Activated CD4-positive, alpha-beta T cell treated with anti-CD3 and anti-CD28 coated beads for 4 hours (primary cell): ENCODE measurements at regions not wholly inside any gene's neighbourhood (a gene's known extent, or its start where the extent isn't known, plus 50 kb on each side); places are given as distances from the start of the nearest gene placed in this dataset.
"Not testable (repeated sequence)": the region's sequence is repeated elsewhere in the genome, so short reads cannot be mapped to it uniquely, and the experiment has no call there.

Source experiments
- DNase-seq, 2 donors: peaks; one replicate each; pipeline ENCODE4 v3.0.0-alpha.2; 2020

DNA sequence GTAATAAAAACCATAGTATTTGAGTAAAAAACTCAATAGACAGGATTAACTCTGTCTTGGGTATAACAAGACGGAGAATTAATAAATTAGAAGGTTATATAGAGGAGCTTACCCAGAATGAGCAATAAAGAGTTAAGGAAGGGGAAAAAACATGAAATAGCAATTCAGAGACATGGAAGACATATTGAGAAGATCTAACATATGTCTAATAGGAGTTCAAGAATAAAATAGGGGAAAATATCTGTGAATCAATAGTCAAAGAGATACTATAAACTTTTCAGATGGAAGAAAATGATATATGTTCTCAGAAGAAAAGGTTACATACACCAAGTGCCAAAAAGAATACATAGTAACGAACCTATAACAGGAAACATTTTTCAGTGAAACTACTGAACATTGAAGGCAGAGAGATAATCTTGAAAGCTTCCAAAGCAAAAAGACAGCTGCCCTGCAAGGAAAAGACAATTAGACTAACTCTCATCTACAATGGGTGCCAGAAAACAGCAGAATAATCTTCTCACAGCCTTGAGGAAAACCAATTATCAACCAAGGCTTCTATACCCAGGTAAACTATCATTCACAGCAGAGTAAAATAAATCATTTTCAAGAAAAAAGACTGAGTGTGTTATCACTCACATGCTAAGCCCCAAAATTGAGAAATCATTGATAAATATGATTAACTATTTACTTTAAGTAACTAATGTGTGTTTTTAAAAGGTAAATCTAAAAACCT lies 106.0 kb downstream of the ENC1 start:
- DNase-seq, result no peak

DNA sequence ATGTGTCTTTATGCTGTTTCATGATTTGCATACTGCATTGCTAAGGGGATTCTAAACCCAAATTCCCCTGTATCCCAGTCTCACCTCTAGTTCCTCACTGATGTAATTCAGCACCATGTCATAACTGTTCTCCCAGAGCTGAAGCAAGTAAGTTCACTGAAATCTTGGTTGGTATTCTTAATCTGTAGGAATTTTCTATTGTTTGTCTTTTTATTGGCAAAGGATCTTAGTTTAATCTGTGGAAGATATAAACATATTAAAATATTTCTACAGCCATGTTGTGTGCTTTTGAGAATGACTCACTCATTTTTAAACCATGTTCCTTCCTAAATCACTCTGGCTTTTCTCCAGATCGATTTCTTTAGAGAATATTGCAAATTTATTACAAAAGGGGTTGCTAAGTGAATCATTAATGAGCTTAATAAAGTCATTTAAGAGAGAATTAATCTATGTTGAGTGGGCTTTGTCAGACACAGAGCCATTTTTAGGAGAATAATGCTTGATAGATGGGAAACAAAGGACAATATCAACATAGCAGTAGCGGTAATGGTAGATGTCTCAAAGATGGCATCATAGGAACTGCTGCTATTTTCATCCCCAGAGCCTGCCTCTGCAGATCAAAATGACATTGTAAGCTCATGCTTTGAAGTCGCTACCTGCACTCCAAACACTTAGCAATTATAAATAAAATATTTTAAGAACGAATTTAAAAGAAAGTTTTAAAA lies 110.0 kb downstream of the ENC1 start:
- no peak for DNase-seq

DNA sequence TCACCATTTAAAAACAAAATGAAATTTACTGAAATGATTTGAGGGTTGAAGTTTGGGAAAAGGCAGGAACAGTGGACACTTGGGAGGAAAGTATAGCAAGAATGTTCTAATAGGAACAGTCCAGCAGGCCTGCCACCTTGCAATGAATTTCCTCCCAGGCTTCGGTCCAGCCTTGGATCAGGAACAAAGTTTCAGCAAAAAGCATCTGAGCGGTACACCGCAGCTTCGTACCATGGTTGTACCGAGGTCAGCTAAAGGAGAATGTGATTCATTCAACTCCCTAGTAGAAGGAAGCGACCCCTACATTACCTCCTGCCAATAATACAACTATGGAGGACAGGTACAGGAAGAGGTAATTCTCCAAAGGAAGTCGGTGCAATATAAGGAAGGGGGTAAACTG lies 111.4 kb downstream of the ENC1 start:
- no peak for DNase-seq

DNA sequence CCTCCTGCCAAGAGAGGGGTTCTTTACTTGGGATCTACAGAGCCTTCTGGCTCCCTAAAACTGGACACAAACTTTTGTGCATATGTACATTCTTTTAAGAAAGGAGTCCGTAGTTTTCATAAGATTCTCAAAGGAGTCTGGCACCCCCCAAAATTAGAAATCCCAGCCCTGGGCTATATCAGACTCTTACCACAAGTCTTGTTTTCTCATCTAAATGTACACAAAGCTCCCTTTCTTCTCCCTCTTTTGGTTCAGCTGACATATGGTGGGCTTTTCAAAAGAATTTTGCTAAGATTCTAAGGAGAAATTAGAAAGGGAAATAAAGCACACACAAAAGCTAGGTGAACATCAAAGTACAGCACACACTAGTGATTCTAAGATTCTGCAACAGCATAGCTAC lies 114.4 kb downstream of the ENC1 start:
- DNase-seq, result no peak

DNA sequence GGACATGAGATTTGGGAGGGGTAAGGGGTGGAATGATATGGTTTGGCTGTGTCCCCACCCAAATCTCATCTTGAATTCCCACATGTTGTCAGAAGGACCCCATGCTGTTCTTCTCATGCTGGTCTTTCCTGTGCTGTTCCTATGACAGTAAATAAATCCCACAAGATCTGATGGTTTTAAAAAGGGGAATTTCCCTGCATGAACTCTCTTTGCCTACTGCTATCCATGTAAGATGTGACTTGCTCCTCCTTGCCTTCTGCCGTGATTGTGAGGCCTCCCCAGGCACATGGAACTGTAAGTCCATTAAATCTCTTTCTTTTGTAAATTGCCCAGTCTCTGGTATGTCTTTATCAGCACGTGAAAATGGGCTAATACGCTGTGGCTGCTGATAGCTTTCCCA lies 115.8 kb downstream of the ENC1 start:
- not testable (repeated sequence) for DNase-seq

DNA sequence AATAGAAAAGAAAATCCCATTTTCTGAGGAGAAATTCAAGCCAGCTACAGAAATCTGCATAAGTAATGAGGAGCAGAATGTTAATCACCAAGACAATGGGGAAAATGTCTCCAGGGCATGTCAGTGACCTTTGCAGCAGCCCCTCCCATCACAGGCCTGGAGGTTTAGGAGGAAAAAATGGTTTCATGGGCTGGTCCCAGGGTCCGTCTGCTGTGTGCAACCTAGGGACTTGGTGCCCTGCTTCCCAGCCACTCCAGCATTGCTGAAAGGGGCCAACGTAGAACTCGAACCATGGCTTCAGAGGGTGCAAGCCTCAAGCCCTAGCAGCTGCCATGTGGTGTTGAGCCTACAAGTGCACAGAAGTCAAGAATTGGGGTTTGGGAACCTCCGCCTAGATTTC lies 116.8 kb downstream of the ENC1 start:
- not testable (repeated sequence) for DNase-seq

DNA sequence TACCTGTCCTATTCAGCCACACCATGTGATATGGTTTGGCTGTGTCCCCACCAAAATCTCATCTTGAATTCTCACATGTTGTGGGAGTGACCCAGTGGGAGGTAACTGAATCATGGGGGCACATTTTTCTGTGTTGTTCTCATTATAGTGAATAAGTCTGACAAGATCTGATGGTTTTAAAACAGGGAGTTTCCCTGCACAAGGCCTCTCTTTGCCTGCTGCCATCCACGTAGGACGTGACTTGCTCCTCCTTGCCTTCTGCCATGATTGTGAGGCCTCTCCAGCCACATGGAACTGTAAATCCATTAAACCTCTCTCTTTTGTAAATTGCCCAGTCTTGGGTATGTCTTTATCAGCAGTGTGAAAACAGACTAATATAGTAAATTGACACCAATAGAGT lies 117.7 kb downstream of the ENC1 start:
- not testable (repeated sequence) for DNase-seq

DNA sequence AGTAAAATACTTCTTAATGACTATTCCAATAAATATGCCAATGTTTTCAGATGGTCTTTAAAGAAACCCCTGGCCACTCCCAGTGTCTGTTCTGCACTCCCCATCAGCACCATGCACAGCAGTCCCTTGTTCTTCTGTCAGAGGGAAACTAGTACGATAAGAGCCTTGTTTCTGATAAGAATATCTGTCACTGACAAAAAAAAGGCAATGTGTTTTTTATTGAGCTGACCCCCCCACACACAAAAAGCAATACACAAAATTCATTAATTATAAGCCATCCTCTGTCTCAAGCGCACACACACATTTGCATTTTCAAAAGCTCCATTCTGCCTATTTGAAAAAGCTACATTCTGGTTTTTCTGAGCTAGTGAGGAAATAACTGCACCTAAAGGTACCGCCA lies 119.1 kb downstream of the ENC1 start:
- no peak for DNase-seq

DNA sequence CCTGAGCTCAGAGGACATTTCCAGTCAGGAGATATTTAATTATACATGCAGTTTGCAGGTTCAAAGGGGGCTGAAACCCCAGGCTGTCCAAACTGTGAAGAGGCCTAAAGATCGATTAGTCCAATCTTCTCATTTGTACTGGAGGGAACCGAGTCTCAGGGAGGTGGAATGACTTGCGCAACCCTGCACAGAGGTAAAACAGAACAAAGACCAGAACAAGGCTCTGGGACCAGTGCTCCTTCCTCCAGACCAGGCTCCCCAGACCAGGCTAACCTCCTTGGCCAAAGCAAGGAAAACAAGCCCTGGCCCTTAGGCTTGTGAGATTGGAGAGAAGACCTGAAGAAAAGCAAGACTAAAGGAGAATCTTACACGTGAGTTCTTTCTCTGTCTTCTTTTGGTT lies 120.8 kb downstream of the ENC1 start:
- no peak for DNase-seq

DNA sequence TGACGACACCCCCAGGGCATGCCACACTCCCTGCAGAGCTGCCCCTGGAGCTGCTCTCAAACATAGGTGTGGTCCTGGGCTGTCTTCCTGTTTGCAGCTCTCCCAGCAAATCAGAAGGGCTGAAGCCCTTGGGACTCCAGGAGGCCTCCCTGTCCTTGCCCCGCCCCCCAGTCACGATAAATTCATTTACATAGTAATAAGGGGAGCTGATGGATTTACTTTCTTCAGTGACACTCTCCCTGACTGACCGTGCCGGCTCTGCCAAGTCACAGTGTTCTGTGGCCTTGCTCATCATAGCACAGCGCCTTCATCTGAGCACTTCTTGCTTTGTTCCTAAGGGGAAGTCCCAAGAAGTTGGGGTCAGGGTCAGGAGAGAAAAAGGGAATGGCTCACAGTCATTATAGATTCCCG lies 121.4 kb downstream of the ENC1 start:
- DNase-seq, result no peak

DNA sequence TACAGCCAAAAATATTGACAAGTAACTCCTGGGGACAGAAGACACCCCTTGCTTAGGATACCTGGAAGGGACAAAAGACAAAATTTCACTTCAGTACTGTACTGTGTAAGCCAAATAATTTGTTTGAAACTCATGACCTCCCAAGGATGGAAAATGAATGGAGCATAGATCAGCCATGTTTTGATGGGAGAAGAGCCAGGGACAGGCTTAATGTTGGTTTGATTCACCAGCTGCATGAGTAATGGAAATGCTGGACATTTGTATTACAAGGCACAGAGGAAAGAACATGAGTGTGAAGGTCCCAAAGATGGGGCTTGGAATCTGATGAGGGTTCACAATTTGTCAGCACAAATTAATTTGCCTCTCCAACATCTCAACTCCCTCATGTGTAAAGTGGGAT lies 122.8 kb downstream of the ENC1 start:
- DNase-seq, result no peak

DNA sequence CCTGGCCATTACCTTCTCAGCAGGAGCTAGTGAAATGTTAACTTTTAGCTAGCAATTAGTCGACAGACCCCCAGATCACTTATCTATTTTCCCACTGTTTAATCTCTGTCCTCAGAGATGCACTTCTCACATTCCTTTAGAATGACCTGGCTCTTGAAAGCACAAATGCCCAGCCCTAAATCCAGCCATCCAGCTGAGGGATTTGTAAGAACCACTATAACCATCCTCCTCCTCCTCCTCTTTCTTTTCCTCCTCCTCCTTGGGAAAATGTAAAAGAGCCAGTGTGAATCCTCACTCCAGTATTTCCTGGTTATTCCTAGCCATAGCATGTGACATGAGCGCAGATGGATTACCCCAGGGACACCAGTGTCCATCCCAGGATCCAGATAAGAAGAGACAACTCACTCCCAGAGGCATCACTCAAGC lies 124.3 kb downstream of the ENC1 start:
- DNase-seq, result no peak

DNA sequence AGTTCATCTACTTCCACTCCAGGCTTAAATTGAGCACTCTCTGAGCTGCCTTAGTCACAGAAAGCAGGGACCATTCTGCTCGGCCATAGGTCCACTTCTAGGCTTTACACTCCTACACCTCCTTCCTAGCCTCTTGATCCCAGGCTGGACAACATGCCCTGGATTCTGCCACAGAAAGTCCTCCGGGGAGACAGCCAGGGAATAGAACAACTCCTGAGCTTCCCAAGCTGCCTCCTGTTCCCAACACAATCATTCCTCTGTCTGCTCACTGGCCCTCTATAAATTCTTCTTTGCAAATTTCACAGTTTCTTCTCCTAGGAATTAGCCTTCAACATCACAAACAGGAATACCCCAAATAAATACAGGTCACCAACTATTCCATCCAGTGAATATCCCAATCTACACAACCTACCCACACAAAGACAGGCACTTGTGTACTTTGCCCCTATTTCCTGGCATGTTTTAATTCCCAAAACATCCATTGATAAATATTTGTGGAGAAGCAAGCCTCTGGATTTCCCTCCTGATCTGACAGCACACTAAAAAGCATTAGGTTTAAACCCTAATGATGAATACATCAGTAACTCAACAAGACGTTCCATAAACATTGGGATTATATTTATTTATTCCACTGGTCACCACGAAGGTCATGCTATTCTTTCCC lies 125.5 kb downstream of the ENC1 start:
- no peak for DNase-seq

DNA sequence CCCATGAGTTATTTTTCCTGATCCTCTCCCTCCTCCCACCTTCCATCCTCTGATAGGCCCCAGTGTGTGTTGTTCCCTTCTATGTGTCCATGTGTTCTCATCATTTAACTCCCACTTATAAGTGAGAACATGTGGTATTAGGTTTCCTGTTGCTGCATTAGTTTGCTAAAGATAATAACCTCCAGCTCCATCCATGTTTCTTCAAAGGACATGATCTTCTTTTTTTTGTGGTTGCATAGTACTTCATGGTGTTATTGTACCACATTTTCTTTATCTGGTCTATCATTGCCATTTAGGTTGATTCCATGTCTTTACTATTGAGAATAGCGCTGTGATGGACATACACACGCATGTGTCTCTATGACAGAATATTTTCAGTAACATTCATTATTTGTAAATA lies 128.8 kb downstream of the ENC1 start:
- DNase-seq, result not testable (repeated sequence)

DNA sequence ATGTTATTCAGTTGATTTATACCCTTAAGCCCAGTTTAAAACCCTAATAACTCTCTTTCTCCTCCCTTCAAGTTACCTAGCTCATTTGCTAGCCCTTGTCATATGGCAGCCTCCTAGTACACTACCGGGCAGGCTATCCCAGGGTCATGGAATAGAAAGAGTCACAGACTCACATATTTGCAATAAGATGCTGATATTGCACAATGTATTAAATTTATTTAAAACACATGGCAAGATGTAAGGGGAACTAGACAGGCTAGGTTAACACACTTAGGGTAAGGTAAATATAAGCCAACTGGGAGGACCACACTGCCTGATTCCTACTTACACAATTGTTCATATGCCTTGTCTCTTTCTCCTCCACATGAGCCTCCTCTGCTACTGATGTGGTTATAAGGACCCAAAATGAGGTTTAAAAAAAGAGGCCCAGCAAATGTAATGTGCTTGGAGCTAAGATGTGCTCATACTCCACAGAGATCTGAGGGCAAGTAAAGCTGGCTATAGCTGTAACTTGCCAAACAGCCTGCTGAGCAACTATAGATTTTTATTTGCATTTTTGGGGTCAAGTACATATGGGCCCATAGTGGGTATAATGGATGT lies 130.0 kb downstream of the ENC1 start:
- DNase-seq, result no peak

DNA sequence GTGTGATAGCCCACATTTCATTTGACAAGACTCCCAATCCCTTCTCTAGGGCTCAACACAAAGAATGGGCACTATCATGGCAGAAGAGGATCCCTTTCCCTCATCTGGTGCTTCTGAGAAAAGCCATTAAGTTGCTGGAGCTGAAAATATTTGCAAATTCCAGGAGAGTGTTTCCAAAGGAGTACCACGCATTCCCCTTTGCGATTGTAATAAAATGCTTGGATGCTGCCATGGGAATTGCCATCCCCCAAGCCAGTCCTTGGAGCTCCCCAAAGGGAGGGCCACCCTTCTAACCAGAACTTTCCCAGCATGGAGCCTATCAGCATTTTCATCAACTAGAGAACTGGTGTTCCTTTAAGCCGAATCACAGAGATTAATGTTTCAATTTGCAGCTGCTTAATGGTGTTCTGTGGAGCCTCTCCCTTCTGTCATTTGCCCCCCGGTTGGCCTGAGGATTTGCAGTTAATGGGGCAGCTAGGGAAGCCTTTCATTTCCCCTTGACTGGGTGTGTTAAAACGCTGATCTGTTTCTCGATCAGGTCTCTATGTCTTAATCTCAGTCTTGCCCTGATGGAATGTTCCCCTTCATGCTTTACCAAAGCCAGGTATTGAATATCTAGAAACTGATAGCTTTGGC lies 133.0 kb downstream of the ENC1 start:
- DNase-seq, result no peak

DNA sequence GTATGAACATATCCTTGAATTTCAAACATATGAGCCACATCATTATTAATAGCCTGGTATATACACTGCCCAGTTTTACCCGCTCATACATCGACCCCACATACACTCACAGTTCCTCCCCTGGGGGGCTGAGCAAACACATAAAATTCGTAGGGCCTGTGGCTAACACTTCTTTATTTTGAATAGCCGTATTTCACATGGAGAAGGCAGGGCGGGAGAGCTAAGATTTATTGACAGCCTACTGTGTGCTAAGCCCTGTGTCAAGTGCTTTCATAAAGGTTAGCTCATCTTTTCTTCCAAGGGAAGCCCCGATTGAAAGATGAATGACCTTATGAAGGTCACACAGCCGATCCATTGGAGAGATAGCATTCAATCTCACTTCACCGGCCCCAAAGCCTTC lies 134.4 kb downstream of the ENC1 start:
- no peak for DNase-seq

DNA sequence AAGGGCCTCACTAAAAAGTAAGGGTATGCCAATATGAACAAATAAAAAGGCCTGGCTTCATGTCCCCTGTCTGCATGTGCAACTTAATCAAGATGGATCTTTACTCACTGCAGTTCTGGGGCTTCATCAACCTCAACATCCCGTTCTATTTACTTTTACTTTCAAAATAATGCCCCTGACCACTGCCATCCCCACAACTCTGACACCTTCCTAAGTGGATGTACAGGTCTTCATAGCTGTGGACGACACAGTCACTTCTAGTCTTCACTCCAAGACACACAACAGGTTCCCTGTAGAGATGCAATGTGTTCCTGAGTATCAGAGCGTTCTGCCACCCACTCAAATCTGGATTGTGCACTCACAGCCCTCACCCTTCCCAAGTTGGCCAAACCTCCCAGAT lies 136.1 kb downstream of the ENC1 start:
- no peak for DNase-seq

DNA sequence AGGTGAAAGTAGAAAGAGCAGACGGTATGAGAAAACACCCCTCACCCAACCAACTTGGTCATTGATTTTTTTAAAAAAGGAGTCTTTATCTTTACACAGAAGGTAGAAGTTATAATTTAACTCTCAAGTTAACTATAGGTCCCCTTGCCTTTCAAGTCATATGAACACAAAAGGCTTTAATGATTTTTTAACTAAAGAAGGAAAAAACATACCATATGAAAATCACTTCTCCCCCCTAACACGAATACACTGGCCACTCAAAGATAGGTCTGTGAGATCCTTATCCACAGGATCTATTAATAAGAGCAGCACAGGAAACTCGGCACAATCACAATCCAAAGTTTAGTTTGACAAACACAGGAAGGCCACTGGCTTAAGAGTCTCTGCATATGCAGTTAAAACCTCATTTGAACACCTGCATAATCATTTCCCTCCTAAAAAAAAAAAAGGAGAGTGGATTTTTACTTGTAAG lies 138.0 kb downstream of the ENC1 start:
- no peak for DNase-seq

DNA sequence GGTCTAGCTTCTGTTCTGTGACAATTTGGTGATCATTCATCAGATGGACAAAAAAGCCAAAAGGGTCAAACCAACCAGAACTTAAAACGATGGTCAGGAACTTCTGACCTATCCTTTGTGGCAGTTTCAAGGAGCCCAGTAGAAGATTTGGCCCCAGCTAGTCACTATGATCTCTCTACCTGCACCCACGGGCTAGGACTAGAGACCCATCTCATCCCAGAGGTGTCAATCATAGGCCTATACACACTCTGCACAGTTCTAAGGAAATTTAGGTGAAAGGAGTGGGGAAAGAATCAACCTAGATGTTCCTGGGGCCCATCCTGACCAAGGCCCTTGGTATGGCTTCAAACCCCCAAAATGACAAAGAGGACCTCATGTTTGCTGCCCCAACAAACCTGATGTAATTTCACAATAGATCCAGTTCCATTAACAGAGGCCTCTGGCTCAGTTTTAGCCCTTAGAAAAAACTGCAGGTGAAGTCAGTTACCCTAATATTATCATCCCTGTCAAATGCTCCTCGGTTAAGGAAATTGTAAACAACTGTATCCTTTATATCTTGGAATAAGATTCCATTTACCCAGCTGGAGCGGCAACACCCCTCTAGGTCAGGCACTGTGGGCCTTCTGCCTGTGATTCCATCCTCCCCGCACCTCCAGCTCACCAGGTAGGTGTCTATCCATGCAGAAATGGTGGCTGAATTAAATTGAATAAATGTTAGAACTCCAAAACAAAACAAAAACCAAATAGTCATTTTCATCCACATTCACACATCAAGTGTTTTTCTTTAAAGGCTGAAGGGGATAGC lies 138.7 kb downstream of the ENC1 start:
- no peak for DNase-seq

DNA sequence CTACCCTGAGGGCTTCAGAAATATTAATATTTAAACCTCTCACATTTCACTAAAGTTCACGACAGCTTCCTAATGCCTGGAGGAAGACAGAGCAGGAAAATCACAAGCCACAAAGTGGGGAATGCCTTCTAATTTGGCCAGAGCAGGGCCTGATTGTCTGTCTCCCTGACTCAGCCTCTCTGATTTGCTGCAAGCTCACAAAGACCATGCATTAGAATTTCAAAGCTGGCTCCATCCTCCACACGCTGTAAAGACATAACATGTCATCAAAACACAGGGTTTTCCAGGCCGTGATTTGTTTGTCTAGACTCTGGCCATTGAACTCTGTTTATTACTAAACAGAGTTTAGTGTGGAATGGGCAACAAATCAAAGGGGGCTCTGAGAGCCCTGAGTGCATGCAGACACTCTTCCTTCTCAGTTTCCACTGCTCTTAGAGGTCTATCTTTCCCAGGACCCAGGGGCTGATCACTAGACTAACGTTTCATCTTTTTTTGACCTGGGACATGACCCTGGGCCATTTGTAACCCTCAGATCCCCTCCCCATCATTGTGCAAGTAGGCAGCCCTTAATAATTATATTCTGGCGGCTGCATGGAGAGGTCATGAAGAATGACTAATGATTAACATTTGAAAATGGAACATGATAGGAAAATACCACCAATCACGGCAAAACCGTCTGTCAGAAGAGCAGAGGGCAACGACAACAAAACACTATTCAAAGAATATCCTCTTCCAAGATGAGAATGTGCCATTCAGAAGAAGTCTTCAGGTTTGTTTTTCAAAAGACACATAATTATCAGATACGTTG lies 140.2 kb downstream of the ENC1 start:
- no peak for DNase-seq
